ENCODE measurements at regions not wholly inside any gene's neighbourhood (a gene's known extent, or its start where the extent isn't known, plus 50 kb on each side); places are given as distances from the start of the nearest gene placed in this dataset.

- TF ChIP-seq, protein P1, sequence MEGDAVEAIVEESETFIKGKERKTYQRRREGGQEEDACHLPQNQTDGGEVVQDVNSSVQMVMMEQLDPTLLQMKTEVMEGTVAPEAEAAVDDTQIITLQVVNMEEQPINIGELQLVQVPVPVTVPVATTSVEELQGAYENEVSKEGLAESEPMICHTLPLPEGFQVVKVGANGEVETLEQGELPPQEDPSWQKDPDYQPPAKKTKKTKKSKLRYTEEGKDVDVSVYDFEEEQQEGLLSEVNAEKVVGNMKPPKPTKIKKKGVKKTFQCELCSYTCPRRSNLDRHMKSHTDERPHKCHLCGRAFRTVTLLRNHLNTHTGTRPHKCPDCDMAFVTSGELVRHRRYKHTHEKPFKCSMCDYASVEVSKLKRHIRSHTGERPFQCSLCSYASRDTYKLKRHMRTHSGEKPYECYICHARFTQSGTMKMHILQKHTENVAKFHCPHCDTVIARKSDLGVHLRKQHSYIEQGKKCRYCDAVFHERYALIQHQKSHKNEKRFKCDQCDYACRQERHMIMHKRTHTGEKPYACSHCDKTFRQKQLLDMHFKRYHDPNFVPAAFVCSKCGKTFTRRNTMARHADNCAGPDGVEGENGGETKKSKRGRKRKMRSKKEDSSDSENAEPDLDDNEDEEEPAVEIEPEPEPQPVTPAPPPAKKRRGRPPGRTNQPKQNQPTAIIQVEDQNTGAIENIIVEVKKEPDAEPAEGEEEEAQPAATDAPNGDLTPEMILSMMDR (IDR thresholded peaks at IDR 0.05): no peak
- TF ChIP-seq POLR2A (IDR thresholded peaks at IDR 0.05): no peak
Measured at GRCh38 chr22:46094676-46095075, 55.6 kb upstream of the PPARA start.
